ENCODE measurements at regions not wholly inside any gene's neighbourhood (a gene's known extent, or its start where the extent isn't known, plus 50 kb on each side); places are given as distances from the start of the nearest gene placed in this dataset.
"Not testable (repeated sequence)": the region's sequence is repeated elsewhere in the genome, so short reads cannot be mapped to it uniquely, and the experiment has no call there.

DNA sequence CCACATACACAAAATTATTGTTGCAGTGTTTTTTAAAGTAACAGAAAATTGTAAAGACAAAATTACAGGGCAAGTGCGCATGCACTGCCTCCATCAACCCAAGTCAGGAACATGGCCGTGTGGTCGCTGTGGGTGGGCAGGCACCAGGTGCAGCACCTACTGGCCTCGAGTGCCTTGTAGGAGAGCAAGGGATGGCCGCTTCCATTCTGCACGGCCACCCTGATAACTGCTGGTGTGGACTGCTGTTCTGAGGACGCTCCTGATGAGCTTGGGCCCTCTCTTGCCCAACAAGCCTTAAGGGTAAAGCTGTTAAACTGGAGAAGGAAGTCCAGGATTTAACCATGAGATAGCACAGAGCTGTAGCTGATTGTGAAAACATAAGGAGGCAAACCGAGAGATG is 124.6 kb upstream of the PPP1R9A start:
- 80 to 92% methylated on average over 8 of the region's 8 CpGs for WGBS, 2 donors
- DNase-seq (no peak), FAIRE-seq (no peak), ATAC-seq (no peak)
- H3K36me3 ChIP-seq = no peaks in the 10 kb centered on the region
- no peak overlapping the region for H3K27ac ChIP-seq
- TF ChIP-seq, protein P1, sequence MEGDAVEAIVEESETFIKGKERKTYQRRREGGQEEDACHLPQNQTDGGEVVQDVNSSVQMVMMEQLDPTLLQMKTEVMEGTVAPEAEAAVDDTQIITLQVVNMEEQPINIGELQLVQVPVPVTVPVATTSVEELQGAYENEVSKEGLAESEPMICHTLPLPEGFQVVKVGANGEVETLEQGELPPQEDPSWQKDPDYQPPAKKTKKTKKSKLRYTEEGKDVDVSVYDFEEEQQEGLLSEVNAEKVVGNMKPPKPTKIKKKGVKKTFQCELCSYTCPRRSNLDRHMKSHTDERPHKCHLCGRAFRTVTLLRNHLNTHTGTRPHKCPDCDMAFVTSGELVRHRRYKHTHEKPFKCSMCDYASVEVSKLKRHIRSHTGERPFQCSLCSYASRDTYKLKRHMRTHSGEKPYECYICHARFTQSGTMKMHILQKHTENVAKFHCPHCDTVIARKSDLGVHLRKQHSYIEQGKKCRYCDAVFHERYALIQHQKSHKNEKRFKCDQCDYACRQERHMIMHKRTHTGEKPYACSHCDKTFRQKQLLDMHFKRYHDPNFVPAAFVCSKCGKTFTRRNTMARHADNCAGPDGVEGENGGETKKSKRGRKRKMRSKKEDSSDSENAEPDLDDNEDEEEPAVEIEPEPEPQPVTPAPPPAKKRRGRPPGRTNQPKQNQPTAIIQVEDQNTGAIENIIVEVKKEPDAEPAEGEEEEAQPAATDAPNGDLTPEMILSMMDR (IDR thresholded peaks at IDR 0.05) = no peak
- H3K9me3 ChIP-seq = no peaks in the 10 kb centered on the region
- intact Hi-C loops (cut with DNase I) = no loop called here
- no peaks in the 10 kb centered on the region for H3K27me3 ChIP-seq
- H3K4me1 ChIP-seq = no peaks in the 10 kb centered on the region
- no peak overlapping the region for H3K4me3 ChIP-seq

DNA sequence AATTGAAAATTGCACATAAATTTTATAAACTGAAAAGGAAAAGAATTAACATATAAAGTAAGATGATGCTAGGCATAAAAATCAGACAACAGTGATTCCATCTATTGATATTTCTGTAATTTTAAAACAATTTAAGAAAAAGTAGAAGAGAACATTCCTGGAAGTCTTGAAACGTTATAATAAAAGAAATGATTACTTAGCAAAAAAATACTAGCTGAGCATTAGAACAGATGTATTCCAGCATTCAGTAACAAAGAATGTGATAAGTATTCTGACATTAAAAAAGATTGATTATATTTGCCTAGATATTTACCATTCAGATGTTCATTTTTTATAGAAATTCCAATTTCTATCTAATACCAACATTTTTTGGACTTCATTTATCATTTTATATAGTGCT is 120.1 kb upstream of the PPP1R9A start:
- TF ChIP-seq, protein P1 (IDR thresholded peaks at IDR 0.05) = no peak
- no peak overlapping the region for H3K27ac ChIP-seq
- no peak overlapping the region for H3K4me3 ChIP-seq
- FAIRE-seq (no peak), ATAC-seq (no peak), DNase-seq (no peak)
- H3K36me3 ChIP-seq = no peaks in the 10 kb centered on the region
- no peaks in the 10 kb centered on the region for H3K9me3 ChIP-seq
- H3K27me3 ChIP-seq = no peaks in the 10 kb centered on the region
- intact Hi-C loops (cut with DNase I) = no loop called here
- no peaks in the 10 kb centered on the region for H3K4me1 ChIP-seq
- 12 to 16% methylated on average over 1 of the region's 1 CpG for WGBS, 2 donors

DNA sequence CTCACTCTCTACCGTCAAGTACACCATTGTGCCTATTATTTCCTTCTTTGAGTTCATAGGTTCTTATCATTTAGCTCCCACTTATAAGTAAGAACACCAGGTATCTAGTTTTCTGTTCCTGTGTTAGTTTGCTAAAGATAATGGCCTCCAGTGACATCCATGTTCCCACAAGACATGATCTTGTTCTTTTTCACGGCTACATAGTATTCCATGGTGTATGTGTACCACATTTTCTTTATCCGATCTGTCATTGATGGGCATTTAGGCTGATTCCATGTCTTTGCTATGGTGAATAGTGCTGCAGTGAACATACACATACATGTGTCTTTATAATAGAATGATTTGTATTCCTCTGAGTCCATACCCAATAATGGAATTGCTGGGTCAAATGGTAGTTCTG is 119.0 kb upstream of the PPP1R9A start:
- H3K4me3 ChIP-seq; H3K36me3 ChIP-seq; ATAC-seq; intact Hi-C loops (cut with DNase I); FAIRE-seq; H3K27me3 ChIP-seq; H3K4me1 ChIP-seq; H3K27ac ChIP-seq; DNase-seq; H3K9me3 ChIP-seq: not testable (repeated sequence)
- WGBS, 2 donors = 81 to 92% methylated on average over 3 of the region's 3 CpGs

DNA sequence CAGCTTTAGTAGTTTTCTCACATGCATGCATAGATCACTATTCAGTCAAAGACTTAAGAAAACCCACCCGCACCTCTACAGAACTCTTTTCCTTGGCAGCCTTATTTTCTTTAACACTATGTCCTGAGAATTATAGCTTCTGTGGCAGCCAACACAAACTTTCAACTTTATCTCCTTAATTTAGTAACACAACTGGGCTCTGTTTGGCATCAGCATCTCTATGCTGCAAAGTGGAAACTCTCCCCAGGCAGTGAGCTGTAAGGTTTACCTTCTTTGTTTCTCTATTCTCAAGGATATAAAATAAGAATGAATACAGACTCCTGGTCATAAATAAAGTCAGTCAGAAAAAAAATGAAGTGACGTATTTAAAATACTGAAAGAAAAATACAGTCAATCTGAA is 115.2 kb upstream of the PPP1R9A start:
- no peaks in the 10 kb centered on the region for H3K36me3 ChIP-seq
- no peak overlapping the region for H3K27ac ChIP-seq
- no peak for DNase-seq
- 85 to 92% methylated on average over 2 of the region's 2 CpGs for WGBS, 2 donors
- TF ChIP-seq, protein P1 (IDR thresholded peaks at IDR 0.05) = no peak
- FAIRE-seq = no peak
- no peak for ATAC-seq
- no peaks in the 10 kb centered on the region for H3K27me3 ChIP-seq
- intact Hi-C loops (cut with DNase I) = no loop called here
- no peak overlapping the region for H3K4me3 ChIP-seq
- H3K9me3 ChIP-seq = no peaks in the 10 kb centered on the region
- H3K4me1 ChIP-seq = no peaks in the 10 kb centered on the region

DNA sequence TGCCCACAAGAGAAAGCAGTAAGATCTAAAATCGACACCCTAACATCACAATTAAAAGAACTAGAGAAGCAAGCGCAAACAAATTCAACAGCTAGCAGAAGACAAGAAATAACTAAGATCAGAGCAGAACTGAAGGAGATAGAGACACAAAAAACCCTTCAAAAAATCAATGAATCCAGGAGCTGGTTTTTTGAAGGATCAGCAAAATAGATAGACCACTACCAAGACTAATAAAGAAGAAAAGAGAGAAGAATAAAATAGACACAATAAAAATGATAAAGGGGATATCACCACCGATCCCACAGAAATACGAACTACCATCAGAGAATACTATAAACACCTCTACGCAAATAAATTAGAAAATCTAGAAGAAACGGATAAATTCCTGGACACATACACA is 110.0 kb upstream of the PPP1R9A start:
- H3K27ac ChIP-seq; DNase-seq; FAIRE-seq; H3K36me3 ChIP-seq; ATAC-seq; H3K4me3 ChIP-seq; H3K9me3 ChIP-seq; intact Hi-C loops (cut with DNase I); H3K4me1 ChIP-seq; H3K27me3 ChIP-seq: not testable (repeated sequence)
- 82 to 89% methylated on average over 6 of the region's 6 CpGs for WGBS, 2 donors

DNA sequence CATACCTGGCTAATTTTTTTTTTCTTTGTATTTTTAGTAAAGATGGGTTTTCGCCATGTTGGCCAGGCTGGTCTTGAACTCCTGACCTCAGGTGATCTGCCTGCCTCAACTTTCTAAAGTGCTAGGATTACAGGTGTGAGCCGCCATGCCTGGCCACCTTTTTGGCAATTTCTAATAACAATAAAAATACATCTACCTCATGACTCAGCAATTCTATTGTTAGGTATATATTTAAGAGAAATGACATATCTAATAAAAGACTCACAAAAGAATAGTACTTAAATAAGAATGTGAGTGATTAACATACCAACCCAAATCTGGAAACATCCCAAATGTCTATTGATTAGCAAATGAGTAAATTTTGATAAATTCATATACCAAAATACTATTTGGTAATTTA is 103.6 kb upstream of the PPP1R9A start:
- Histone ChIP-seq H3K36me3 (no peaks in the 10 kb centered on the region), H3K4me3 (no peak overlapping the region), H3K27ac (no peak overlapping the region), H3K9me3 (no peaks in the 10 kb centered on the region), H3K27me3 (no peaks in the 10 kb centered on the region), H3K4me1 (no peaks in the 10 kb centered on the region)
- FAIRE-seq = no peak
- TF ChIP-seq, protein P1 (IDR thresholded peaks at IDR 0.05) = no peak
- DNase-seq = no peak
- 85 to 94% methylated on average over 2 of the region's 2 CpGs for WGBS, 2 donors
- intact Hi-C loops (cut with DNase I) = no loop called here
- ATAC-seq = no peak

DNA sequence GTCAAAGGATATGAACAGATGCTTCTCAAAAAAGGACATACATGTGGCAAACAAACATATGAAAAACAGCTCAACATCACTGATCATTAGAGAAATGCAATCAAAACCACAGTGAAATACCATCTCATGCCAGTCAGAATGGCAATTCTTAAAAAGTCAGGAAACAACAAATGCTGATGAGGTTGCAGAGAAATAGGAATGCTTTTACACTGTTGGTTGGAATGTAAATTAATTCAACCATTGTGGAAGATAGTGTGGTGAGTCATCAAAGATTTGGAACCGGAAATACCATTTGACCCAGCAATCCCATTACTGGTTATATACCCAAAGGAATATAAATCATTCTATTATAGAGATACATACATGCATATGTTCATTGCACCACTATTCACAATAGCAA is 98.7 kb upstream of the PPP1R9A start:
- not testable (repeated sequence) for ATAC-seq, H3K27ac ChIP-seq
- 69 to 84% methylated on average over 1 of the region's 1 CpG for WGBS, 2 donors

More for the DNA sequence above, 98.7 kb upstream of the PPP1R9A start:
- H3K4me1 ChIP-seq; FAIRE-seq; H3K9me3 ChIP-seq; H3K4me3 ChIP-seq; DNase-seq; H3K36me3 ChIP-seq; intact Hi-C loops (cut with DNase I); H3K27me3 ChIP-seq: not testable (repeated sequence)
